SK-N-SH (cell line): ENCODE measurements at regions not wholly inside any gene's neighbourhood (a gene's known extent, or its start where the extent isn't known, plus 50 kb on each side); places are given as distances from the start of the nearest gene placed in this dataset.

Experiments
- EP300 ChIP-seq, 2 experiments: IDR thresholded peaks; 2 replicates each; pipeline versions ENCODE4 v1.4.0 to v1.6.1; 2012; ENCODE audit warnings: borderline replicate concordance in 1 of 2, low read depth in 1 of 2, low read length in 1 of 2
- FOXM1 ChIP-seq: IDR thresholded peaks from 2 replicates; pipeline ENCODE4 v1.4.0; 2012; ENCODE audit warnings: low read depth, mild to moderate bottlenecking
- GATA2 ChIP-seq: sonication (generic); formaldehyde crosslinking; IDR thresholded peaks from 2 replicates; pipeline ENCODE4 v1.5.0; 2020; ENCODE audit warnings: mild to moderate bottlenecking, missing genetic modification reagents
- JUND ChIP-seq: IDR thresholded peaks from 2 replicates; pipeline ENCODE4 v1.4.0; 2012
- NFIC ChIP-seq: IDR thresholded peaks from 2 replicates; pipeline ENCODE4 v1.4.0; 2012; ENCODE audit warnings: borderline replicate concordance
- POLR2AphosphoS5 ChIP-seq: IDR thresholded peaks from 2 replicates; pipeline ENCODE4 v1.6.1; 2012; ENCODE audit warnings: low read depth, low read length
- RFX5 ChIP-seq: IDR thresholded peaks from 2 replicates; pipeline ENCODE4 v1.6.1; 2012; ENCODE audit warnings: mild to moderate bottlenecking, improper control_type of control experiment, low read length
- RXRA ChIP-seq: IDR thresholded peaks from 2 replicates; pipeline ENCODE4 v1.4.0; 2012; ENCODE audit warnings: low read depth, mild to moderate bottlenecking, borderline replicate concordance
- TCF12 ChIP-seq: IDR thresholded peaks from 2 replicates; pipeline ENCODE4 v1.4.0; 2012
- USF2 ChIP-seq: fragments of 150-350 bp; IDR thresholded peaks from 2 replicates; pipeline ENCODE4 v1.6.1; 2017; ENCODE audit warnings: antibody characterized with exemption, low read length, low read depth, borderline replicate concordance
- YY1 ChIP-seq: IDR thresholded peaks from 2 replicates; pipeline ENCODE4 v1.4.0; 2012; ENCODE audit warnings: low read depth, mild to moderate bottlenecking
- TF ChIP-seq, protein P1 (sequence below): IDR thresholded peaks from 2 replicates; pipeline ENCODE4; 2012
- TF ChIP-seq, protein P2 (sequence below): fragments of 200-600 bp; sonication (generic); IDR thresholded peaks from 2 replicates; pipeline ENCODE4 v1.6.1; 2017; ENCODE audit warnings: antibody characterized with exemption, mild to moderate bottlenecking, moderate library complexity
- TF ChIP-seq, protein P3 (sequence below): IDR thresholded peaks from 2 replicates; pipeline ENCODE4 v1.4.0; 2012; ENCODE audit warnings: low read depth, borderline replicate concordance

GRCh38 chr18:6595666-6596065 lies 133.8 kb upstream of the ARHGAP28 start:
- TF ChIP-seq JUND = no peak
- TF ChIP-seq GATA2 (CRISPR knock-in tag) = no peak
- TF ChIP-seq POLR2AphosphoS5 = no peak
- no peak for TF ChIP-seq FOXM1
- no peak for TF ChIP-seq EP300 (IDR thresholded peaks at IDR 0.05; ENCODE audit: borderline replicate concordance in 1 of 2, low read depth in 1 of 2, low read length in 1 of 2)
- TF ChIP-seq, protein P1, sequence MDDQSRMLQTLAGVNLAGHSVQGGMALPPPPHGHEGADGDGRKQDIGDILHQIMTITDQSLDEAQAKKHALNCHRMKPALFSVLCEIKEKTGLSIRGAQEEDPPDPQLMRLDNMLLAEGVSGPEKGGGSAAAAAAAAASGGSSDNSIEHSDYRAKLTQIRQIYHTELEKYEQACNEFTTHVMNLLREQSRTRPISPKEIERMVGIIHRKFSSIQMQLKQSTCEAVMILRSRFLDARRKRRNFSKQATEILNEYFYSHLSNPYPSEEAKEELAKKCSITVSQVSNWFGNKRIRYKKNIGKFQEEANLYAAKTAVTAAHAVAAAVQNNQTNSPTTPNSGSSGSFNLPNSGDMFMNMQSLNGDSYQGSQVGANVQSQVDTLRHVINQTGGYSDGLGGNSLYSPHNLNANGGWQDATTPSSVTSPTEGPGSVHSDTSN = no peak
- TF ChIP-seq RFX5 = no peak
- TF ChIP-seq, protein P2, sequence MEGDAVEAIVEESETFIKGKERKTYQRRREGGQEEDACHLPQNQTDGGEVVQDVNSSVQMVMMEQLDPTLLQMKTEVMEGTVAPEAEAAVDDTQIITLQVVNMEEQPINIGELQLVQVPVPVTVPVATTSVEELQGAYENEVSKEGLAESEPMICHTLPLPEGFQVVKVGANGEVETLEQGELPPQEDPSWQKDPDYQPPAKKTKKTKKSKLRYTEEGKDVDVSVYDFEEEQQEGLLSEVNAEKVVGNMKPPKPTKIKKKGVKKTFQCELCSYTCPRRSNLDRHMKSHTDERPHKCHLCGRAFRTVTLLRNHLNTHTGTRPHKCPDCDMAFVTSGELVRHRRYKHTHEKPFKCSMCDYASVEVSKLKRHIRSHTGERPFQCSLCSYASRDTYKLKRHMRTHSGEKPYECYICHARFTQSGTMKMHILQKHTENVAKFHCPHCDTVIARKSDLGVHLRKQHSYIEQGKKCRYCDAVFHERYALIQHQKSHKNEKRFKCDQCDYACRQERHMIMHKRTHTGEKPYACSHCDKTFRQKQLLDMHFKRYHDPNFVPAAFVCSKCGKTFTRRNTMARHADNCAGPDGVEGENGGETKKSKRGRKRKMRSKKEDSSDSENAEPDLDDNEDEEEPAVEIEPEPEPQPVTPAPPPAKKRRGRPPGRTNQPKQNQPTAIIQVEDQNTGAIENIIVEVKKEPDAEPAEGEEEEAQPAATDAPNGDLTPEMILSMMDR = no peak
- no peak for TF ChIP-seq USF2
- no peak for TF ChIP-seq RXRA
- TF ChIP-seq, protein P3, sequence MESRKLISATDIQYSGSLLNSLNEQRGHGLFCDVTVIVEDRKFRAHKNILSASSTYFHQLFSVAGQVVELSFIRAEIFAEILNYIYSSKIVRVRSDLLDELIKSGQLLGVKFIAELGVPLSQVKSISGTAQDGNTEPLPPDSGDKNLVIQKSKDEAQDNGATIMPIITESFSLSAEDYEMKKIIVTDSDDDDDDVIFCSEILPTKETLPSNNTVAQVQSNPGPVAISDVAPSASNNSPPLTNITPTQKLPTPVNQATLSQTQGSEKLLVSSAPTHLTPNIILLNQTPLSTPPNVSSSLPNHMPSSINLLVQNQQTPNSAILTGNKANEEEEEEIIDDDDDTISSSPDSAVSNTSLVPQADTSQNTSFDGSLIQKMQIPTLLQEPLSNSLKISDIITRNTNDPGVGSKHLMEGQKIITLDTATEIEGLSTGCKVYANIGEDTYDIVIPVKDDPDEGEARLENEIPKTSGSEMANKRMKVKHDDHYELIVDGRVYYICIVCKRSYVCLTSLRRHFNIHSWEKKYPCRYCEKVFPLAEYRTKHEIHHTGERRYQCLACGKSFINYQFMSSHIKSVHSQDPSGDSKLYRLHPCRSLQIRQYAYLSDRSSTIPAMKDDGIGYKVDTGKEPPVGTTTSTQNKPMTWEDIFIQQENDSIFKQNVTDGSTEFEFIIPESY = no peak
- TF ChIP-seq TCF12 = no peak
- TF ChIP-seq NFIC = no peak
- TF ChIP-seq YY1 = no peak
